Mesendoderm (in vitro differentiated cells): ENCODE measurements at regions not wholly inside any gene's neighbourhood (a gene's known extent, or its start where the extent isn't known, plus 50 kb on each side); places are given as distances from the start of the nearest gene placed in this dataset.
"Not testable (repeated sequence)": the region's sequence is repeated elsewhere in the genome, so short reads cannot be mapped to it uniquely, and the experiment has no call there.

Source experiments
- DNase-seq: peaks from one replicate; pipeline ENCODE4 v3.0.0; 2013
- H2AK5ac ChIP-seq: 2 replicates; pipeline ENCODE4 v1.6.1; 2013; ENCODE audit warnings: low read length, inconsistent platforms
- H2BK120ac ChIP-seq: 2 replicates; pipeline ENCODE4 v1.6.1; 2013; ENCODE audit warnings: low read depth, mild to moderate bottlenecking, low read length, moderate library complexity, mixed read lengths
- H2BK15ac ChIP-seq: replicated peaks from 2 replicates; pipeline ENCODE4 v1.6.1; 2013; ENCODE audit warnings: low read depth, mild to moderate bottlenecking, moderate library complexity
- H2BK5ac ChIP-seq: 2 replicates; pipeline ENCODE4 v1.6.1; 2013; ENCODE audit warnings: low read length, inconsistent platforms
- H3K18ac ChIP-seq: 2 replicates; pipeline ENCODE4 v1.6.1; 2013; ENCODE audit warnings: mild to moderate bottlenecking, low read length, mixed read lengths
- H3K23ac ChIP-seq: one replicate; pipeline ENCODE4 v1.6.1; 2013; ENCODE audit warnings: low read length
- H3K27ac ChIP-seq: 2 replicates; pipeline ENCODE4 v1.5.1; 2013; ENCODE audit warnings: low read depth, mild to moderate bottlenecking, inconsistent platforms, low read length, moderate library complexity
- H3K27me3 ChIP-seq: 2 replicates; pipeline ENCODE4 v1.6.1; 2013; ENCODE audit warnings: low read length, control low read depth, mild to moderate bottlenecking, inconsistent platforms; ENCODE audit not compliant: insufficient read depth, poor library complexity
- H3K36me3 ChIP-seq: 2 replicates; pipeline ENCODE4 v1.6.1; 2013; ENCODE audit warnings: low read length, inconsistent platforms; ENCODE audit not compliant: control insufficient read depth, insufficient read depth
- H3K4ac ChIP-seq: one replicate; pipeline ENCODE4 v1.6.1; 2013; ENCODE audit warnings: low read depth, mild to moderate bottlenecking, low read length, moderate library complexity
- H3K4me1 ChIP-seq: 2 replicates; pipeline ENCODE4 v1.6.1; 2013; ENCODE audit warnings: low read depth, low read length, inconsistent platforms; ENCODE audit not compliant: control insufficient read depth
- H3K4me2 ChIP-seq: 2 replicates; pipeline ENCODE4 v1.6.1; 2013; ENCODE audit warnings: low read length
- H3K4me3 ChIP-seq: 2 replicates; pipeline ENCODE4 v1.5.1; 2013; ENCODE audit warnings: mild to moderate bottlenecking, low read length
- H3K56ac ChIP-seq: one replicate; pipeline ENCODE4 v1.6.1; 2013; ENCODE audit warnings: low read length
- H3K79me1 ChIP-seq: 2 replicates; pipeline ENCODE4 v1.6.1; 2013; ENCODE audit warnings: low read length, inconsistent platforms
- H3K79me2 ChIP-seq: 2 replicates; pipeline ENCODE4 v1.6.1; 2013; ENCODE audit warnings: mild to moderate bottlenecking, low read length; ENCODE audit not compliant: control insufficient read depth, insufficient read depth
- H3K9ac ChIP-seq: 2 replicates; pipeline ENCODE4 v1.6.1; 2013; ENCODE audit warnings: low read length, inconsistent platforms
- H4K5ac ChIP-seq: one replicate; pipeline ENCODE4 v1.6.1; 2013; ENCODE audit warnings: low read length
- H4K8ac ChIP-seq: one replicate; pipeline ENCODE4 v1.6.1; 2013; ENCODE audit warnings: low read depth, mild to moderate bottlenecking, control low read depth, low read length, moderate library complexity
- WGBS: extraction: QIAGEN DNeasy Blood & Tissue Kit; methylation state at CpG from one replicate; pipeline ENCODE4 v1.1.7; 2013; ENCODE audit warnings: low lambda C conversion rate, missing lambda C conversion rate; ENCODE audit not compliant: insufficient coverage; ENCODE audit errors: extremely low coverage; 5-methylcytosine and 5-hydroxymethylcytosine counted together

DNA sequence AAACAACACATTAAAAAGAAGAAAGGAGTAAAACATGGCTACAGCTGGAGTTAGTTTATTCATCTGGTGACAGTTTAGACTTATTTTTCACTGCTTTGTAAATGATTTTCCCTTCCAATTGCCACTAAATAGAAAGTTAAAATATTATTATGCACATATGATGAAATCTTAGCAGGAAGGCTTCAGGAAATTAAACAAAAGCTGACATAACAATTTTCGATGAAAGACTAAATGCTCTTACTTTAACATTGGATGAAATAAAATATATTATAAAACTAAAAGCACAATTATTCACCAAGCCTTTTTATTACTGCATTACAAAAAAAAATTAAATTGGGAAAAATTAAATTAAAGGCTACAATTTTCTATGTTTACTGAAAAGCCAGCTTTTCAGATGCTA, 158.0 kb downstream of the MMUT start:
- no peak overlapping the region for H2BK5ac ChIP-seq
- no CpG with 5 or more reads among the region's 1 CpG for WGBS

DNA sequence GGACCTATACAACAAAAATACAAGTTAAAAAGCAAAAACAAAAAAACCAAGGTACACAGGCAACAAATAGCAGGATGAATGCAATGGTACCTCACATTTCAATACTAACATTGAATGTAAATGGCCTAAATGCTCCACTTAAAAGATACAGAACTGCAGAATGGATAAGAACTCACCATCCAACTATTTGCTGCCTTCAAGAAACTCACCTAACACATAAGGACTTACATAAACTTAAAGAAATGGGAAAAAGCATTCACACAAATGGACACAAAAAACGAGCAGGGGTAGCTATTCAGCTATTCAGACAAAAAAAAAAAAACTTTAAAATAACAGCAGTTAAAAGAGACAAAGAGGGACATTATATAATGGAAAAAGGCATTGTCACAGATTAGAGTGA, 158.7 kb downstream of the MMUT start:
- not testable (repeated sequence) for H4K5ac ChIP-seq, H3K9ac ChIP-seq, H2BK15ac ChIP-seq, H3K27me3 ChIP-seq, H3K4me2 ChIP-seq, H3K4ac ChIP-seq, H3K18ac ChIP-seq, H2BK120ac ChIP-seq, H3K79me1 ChIP-seq, H2AK5ac ChIP-seq, H2BK5ac ChIP-seq, H3K56ac ChIP-seq, H4K8ac ChIP-seq, H3K79me2 ChIP-seq, DNase-seq, H3K4me3 ChIP-seq, H3K4me1 ChIP-seq, H3K36me3 ChIP-seq, H3K27ac ChIP-seq, H3K23ac ChIP-seq
- WGBS = no CpG with 5 or more reads among the region's 1 CpG

More for the DNA sequence above, 158.0 kb downstream of the MMUT start:
- Histone ChIP-seq H3K4me3 (no peak overlapping the region), H3K18ac (no peak overlapping the region), H3K4me2 (no peak overlapping the region), H2BK120ac (no peak overlapping the region), H3K79me2 (no peaks in the 10 kb centered on the region), H3K27me3 (no peaks in the 10 kb centered on the region), H3K9ac (no peak overlapping the region), H4K8ac (no peak overlapping the region), H2AK5ac (no peak overlapping the region), H2BK15ac (no peak overlapping the region), H3K23ac (no peak overlapping the region), H3K36me3 (no peaks in the 10 kb centered on the region), H3K4ac (no peak overlapping the region), H3K4me1 (no peaks in the 10 kb centered on the region), H3K27ac (no peak overlapping the region), H3K79me1 (no peaks in the 10 kb centered on the region), H3K56ac (no peak overlapping the region), H4K5ac (no peak overlapping the region)
- no peak for DNase-seq

DNA sequence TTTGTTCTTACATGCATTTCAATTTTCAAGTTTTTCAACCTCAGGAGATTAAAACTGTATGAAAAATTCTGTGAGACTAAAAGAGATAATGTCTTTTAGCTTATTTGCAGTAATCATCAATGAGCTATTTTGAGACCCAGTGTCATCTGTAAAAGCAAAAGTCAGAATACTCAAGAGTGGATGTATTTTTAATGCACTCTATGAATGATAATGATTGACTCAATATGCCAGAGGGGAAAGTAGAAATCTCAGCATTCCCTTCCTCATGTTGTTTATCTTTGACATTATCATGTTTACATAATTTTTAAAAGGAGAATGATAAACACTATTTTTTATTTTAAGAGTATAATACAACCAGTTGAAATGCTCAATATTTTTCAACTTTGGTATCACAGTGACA, 162.1 kb downstream of the MMUT start:
- H3K56ac ChIP-seq = no peak overlapping the region
- H3K4ac ChIP-seq = no peak overlapping the region
- no peak overlapping the region for H3K9ac ChIP-seq
- no peak overlapping the region for H2BK120ac ChIP-seq
- H3K27me3 ChIP-seq = no peaks in the 10 kb centered on the region
- no peak overlapping the region for H3K4me3 ChIP-seq
- no peak overlapping the region for H3K23ac ChIP-seq
- H4K8ac ChIP-seq = no peak overlapping the region
- H3K18ac ChIP-seq = no peak overlapping the region
- no peak overlapping the region for H2AK5ac ChIP-seq
- H2BK5ac ChIP-seq = no peak overlapping the region
- H3K27ac ChIP-seq = no peak overlapping the region
- H3K36me3 ChIP-seq = no peaks in the 10 kb centered on the region
- no peaks in the 10 kb centered on the region for H3K79me2 ChIP-seq
- no peak for DNase-seq
- H3K4me2 ChIP-seq = no peak overlapping the region
- H3K4me1 ChIP-seq = no peaks in the 10 kb centered on the region
- no peak overlapping the region for H2BK15ac ChIP-seq
- H4K5ac ChIP-seq = no peak overlapping the region
- no peaks in the 10 kb centered on the region for H3K79me1 ChIP-seq

DNA sequence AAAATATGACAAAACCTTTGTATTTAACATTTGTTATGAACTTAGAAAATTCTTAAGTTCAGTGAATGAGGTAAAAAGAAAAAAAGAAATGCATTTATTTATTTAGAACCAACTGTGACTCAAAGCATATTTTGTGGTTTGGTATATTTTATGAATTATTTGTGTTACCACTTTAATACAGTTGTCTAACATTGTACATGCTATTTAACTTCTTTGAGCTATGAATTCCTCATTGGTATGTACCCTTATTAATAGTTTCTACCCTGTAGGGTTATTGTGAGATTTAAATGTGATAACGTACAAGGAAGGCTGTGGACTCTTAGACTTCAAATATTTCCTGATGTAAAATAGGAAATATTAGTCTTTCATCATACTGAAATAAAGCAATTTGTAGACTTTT, 162.6 kb downstream of the MMUT start:
- no peak overlapping the region for H3K4me2 ChIP-seq
- no peak overlapping the region for H3K9ac ChIP-seq
- WGBS = no CpG with 5 or more reads among the region's 1 CpG
- no peak overlapping the region for H3K27ac ChIP-seq
- no peak overlapping the region for H2AK5ac ChIP-seq
- H2BK120ac ChIP-seq = no peak overlapping the region
- H3K23ac ChIP-seq = no peak overlapping the region
- H3K79me1 ChIP-seq = no peaks in the 10 kb centered on the region
- H3K4me1 ChIP-seq = no peaks in the 10 kb centered on the region
- H4K8ac ChIP-seq = no peak overlapping the region
- no peaks in the 10 kb centered on the region for H3K36me3 ChIP-seq
- no peaks in the 10 kb centered on the region for H3K79me2 ChIP-seq
- no peak overlapping the region for H3K4ac ChIP-seq
- DNase-seq = no peak
- no peak overlapping the region for H2BK5ac ChIP-seq
- no peak overlapping the region for H3K4me3 ChIP-seq
- no peak overlapping the region for H3K18ac ChIP-seq
- no peak overlapping the region for H4K5ac ChIP-seq
- H3K56ac ChIP-seq = no peak overlapping the region
- H2BK15ac ChIP-seq = no peak overlapping the region
- no peaks in the 10 kb centered on the region for H3K27me3 ChIP-seq

DNA sequence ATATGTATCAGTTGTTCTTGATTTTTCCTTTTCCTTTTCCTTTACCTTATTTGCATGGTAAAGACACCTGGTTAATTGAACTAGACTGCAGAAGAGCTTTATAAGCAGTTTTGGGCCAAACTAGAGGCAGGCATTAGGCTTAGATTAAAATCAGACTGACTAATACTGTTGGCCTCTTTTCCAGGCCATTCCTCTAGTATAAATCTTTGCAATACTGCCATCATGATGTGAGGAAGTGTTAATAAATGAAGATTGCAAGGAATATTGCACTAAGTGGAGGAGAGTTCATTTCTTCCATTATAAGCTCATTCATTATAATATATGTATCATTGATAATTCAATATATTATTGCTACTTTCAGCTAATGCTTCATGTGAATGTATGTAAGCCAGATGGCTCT, 163.8 kb downstream of the MMUT start:
- DNase-seq = no peak

DNA sequence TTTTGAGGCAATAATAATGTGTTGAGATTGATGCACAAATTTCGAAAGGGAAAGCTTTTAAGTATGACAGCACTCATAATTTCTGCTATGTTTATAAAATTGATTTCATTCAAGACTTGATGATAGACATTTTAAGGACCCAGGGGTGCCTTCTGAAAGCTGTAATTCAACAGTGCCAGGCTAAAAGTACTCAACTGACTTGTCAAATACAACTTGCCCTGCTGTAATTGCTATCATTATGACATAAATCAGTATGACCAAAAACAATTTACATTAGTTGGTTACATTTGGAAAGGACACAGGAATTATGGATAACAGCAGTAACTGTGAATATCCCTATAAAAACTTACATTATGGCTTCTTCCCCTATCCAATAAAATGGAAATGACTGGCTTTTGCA, 178.9 kb downstream of the MMUT start:
- H2BK15ac ChIP-seq = no peak overlapping the region
- H3K4me2 ChIP-seq = no peak overlapping the region
- H3K4ac ChIP-seq = no peak overlapping the region
- H3K9ac ChIP-seq = no peak overlapping the region
- no peaks in the 10 kb centered on the region for H3K36me3 ChIP-seq
- H3K18ac ChIP-seq = no peak overlapping the region
- no peak overlapping the region for H3K23ac ChIP-seq
- H2BK5ac ChIP-seq = no peak overlapping the region
- no peak for DNase-seq
- no peak overlapping the region for H2AK5ac ChIP-seq
- no peak overlapping the region for H2BK120ac ChIP-seq
- H3K27ac ChIP-seq = no peak overlapping the region
- H3K4me1 ChIP-seq = no peaks in the 10 kb centered on the region
- no peak overlapping the region for H3K4me3 ChIP-seq
- no peaks in the 10 kb centered on the region for H3K79me1 ChIP-seq
- H3K56ac ChIP-seq = no peak overlapping the region
- no peaks in the 10 kb centered on the region for H3K79me2 ChIP-seq
- no peak overlapping the region for H4K8ac ChIP-seq
- H4K5ac ChIP-seq = no peak overlapping the region
- WGBS = no CpG with 5 or more reads among the region's 1 CpG
- no peaks in the 10 kb centered on the region for H3K27me3 ChIP-seq

More for the DNA sequence above, 163.8 kb downstream of the MMUT start:
- no peak overlapping the region for H2BK5ac ChIP-seq
- no peaks in the 10 kb centered on the region for H3K4me1 ChIP-seq
- no peak overlapping the region for H3K4ac ChIP-seq
- H4K5ac ChIP-seq = no peak overlapping the region
- H3K4me3 ChIP-seq = no peak overlapping the region
- H3K56ac ChIP-seq = no peak overlapping the region
- H3K36me3 ChIP-seq = no peaks in the 10 kb centered on the region
- no peak overlapping the region for H3K18ac ChIP-seq
- no peak overlapping the region for H2AK5ac ChIP-seq
- no peak overlapping the region for H3K4me2 ChIP-seq
- H3K27me3 ChIP-seq = no peaks in the 10 kb centered on the region
- H3K27ac ChIP-seq = no peak overlapping the region
- H3K23ac ChIP-seq = no peak overlapping the region
- H2BK15ac ChIP-seq = no peak overlapping the region
- no peaks in the 10 kb centered on the region for H3K79me1 ChIP-seq
- no peak overlapping the region for H3K9ac ChIP-seq
- H4K8ac ChIP-seq = no peak overlapping the region
- no peak overlapping the region for H2BK120ac ChIP-seq
- H3K79me2 ChIP-seq = no peaks in the 10 kb centered on the region
